ENCODE measurements at regions not wholly inside any gene's neighbourhood (a gene's known extent, or its start where the extent isn't known, plus 50 kb on each side); places are given as distances from the start of the nearest gene placed in this dataset.

- no peaks in the 10 kb centered on the region for H3K36me3 ChIP-seq
- no peaks in the 10 kb centered on the region for H3K27me3 ChIP-seq
- no peak overlapping the region for H3K4me3 ChIP-seq
- H3K27ac ChIP-seq, result no peak overlapping the region
- H3K4me1 ChIP-seq, result no peaks in the 10 kb centered on the region
- H3K9me3 ChIP-seq, result no peaks in the 10 kb centered on the region
- TF ChIP-seq POLR2A (IDR thresholded peaks at IDR 0.05) (no peak), CTCF (IDR thresholded peaks at IDR 0.05) (no peak), EP300 (IDR thresholded peaks at IDR 0.05) (no peak)
- WGBS, 2 donors, result 97% methylated on average over 8 of the region's 8 CpGs
- no peak for DNase-seq (ENCODE audit: low spot score in 2 of 2)
These were observed 110.2 kb downstream of the FAM50B start for GRCh38 chr6:3959385-3959784.

- no peaks in the 10 kb centered on the region for H3K4me1 ChIP-seq
- no peaks in the 10 kb centered on the region for H3K9me3 ChIP-seq
- no peak for DNase-seq (ENCODE audit: low spot score in 2 of 2)
- no peak overlapping the region for H3K4me3 ChIP-seq
- H3K27ac ChIP-seq, result no peak overlapping the region
- 76 to 79% methylated on average over 5 of the region's 5 CpGs for WGBS, 2 donors
- TF ChIP-seq POLR2A (IDR thresholded peaks at IDR 0.05) (no peak), CTCF (IDR thresholded peaks at IDR 0.05) (no peak), EP300 (IDR thresholded peaks at IDR 0.05) (no peak)
- no peaks in the 10 kb centered on the region for H3K27me3 ChIP-seq
- H3K36me3 ChIP-seq, result no peaks in the 10 kb centered on the region
These were observed 111.7 kb downstream of the FAM50B start for GRCh38 chr6:3960754-3961361.

GRCh38 chr6:3961581-3962215 is 112.5 kb downstream of the FAM50B start:
- no peak for DNase-seq (ENCODE audit: low spot score in 2 of 2)
- H3K27ac ChIP-seq, result no peak overlapping the region
- no peaks in the 10 kb centered on the region for H3K4me1 ChIP-seq

GRCh38 chr6:3962291-3963280 is 113.4 kb downstream of the FAM50B start:
- DNase-seq (ENCODE audit: low spot score in 2 of 2), result no peak
- Histone ChIP-seq H3K27ac (no peak overlapping the region), H3K36me3 (no peaks in the 10 kb centered on the region), H3K9me3 (no peaks in the 10 kb centered on the region), H3K27me3 (no peaks in the 10 kb centered on the region), H3K4me3 (no peak overlapping the region), H3K4me1 (no peaks in the 10 kb centered on the region)
- 71 to 76% methylated on average over 7 of the region's 7 CpGs for WGBS, 2 donors
- TF ChIP-seq CTCF (IDR thresholded peaks at IDR 0.05) (no peak), POLR2A (IDR thresholded peaks at IDR 0.05) (no peak), EP300 (IDR thresholded peaks at IDR 0.05) (no peak)

More at GRCh38 chr6:3961581-3962215, 112.5 kb downstream of the FAM50B start:
- no peaks in the 10 kb centered on the region for H3K27me3 ChIP-seq
- TF ChIP-seq CTCF (IDR thresholded peaks at IDR 0.05) (no peak), EP300 (IDR thresholded peaks at IDR 0.05) (no peak), POLR2A (IDR thresholded peaks at IDR 0.05) (no peak)
- 82 to 84% methylated on average over 7 of the region's 7 CpGs for WGBS, 2 donors
- H3K4me3 ChIP-seq, result no peak overlapping the region
- H3K9me3 ChIP-seq, result no peaks in the 10 kb centered on the region
- no peaks in the 10 kb centered on the region for H3K36me3 ChIP-seq

All from tibial nerve (tissue), 4 donors.